ENCODE measurements at regions not wholly inside any gene's neighbourhood (a gene's known extent, or its start where the extent isn't known, plus 50 kb on each side); places are given as distances from the start of the nearest gene placed in this dataset.

GRCh38 chr7:26617066-26617465 lies 247.3 kb downstream of the SKAP2 start:
- H3K27ac ChIP-seq (ENCODE audit: low read depth in 2 of 2, low read length in 1 of 2), result no peak overlapping the region
- TF ChIP-seq IRF3 (IDR thresholded peaks at IDR 0.05; ENCODE audit: low read depth, low read length) (no peak), SMC3 (IDR thresholded peaks at IDR 0.05; ENCODE audit: low read depth, low read length) (no peak), MAX (IDR thresholded peaks at IDR 0.05; ENCODE audit: low read depth) (no peak), JUND (IDR thresholded peaks at IDR 0.05) (no peak), MEF2A (IDR thresholded peaks at IDR 0.05; ENCODE audit: borderline replicate concordance, low read depth) (no peak), RCOR1 (IDR thresholded peaks at IDR 0.05; ENCODE audit: low read length) (no peak), FOSL2 (IDR thresholded peaks at IDR 0.05; ENCODE audit: borderline replicate concordance, low read depth) (no peak), TEAD4 (IDR thresholded peaks at IDR 0.05; ENCODE audit: borderline replicate concordance, insufficient read depth) (no peak), YY1 (IDR thresholded peaks at IDR 0.05; ENCODE audit: low read depth) (no peak), ELF1 (IDR thresholded peaks at IDR 0.05) (no peak), CHD2 (IDR thresholded peaks at IDR 0.05; ENCODE audit: low read length, partially characterized antibody) (no peak), USF2 (IDR thresholded peaks at IDR 0.05; ENCODE audit: borderline replicate concordance, low read depth, low read length) (no peak), FOXM1 (IDR thresholded peaks at IDR 0.05; ENCODE audit: low read depth) (no peak), TAF1 (IDR thresholded peaks at IDR 0.05; ENCODE audit: borderline replicate concordance, low read depth, low read length) (no peak), USF1 (IDR thresholded peaks at IDR 0.05; ENCODE audit: borderline replicate concordance, low read depth) (no peak), ZBTB33 (IDR thresholded peaks at IDR 0.05; ENCODE audit: borderline replicate concordance, low read depth) (no peak), RXRA (IDR thresholded peaks at IDR 0.05; ENCODE audit: borderline replicate concordance, low read depth) (no peak), MXI1 (IDR thresholded peaks at IDR 0.05; ENCODE audit: low read depth, low read length) (no peak)
- no peaks in the 10 kb centered on the region for H4K20me1 ChIP-seq (ENCODE audit: insufficient read depth)
- H3K79me2 ChIP-seq (ENCODE audit: insufficient read depth), result no peaks in the 10 kb centered on the region
- CTCF ChIA-PET, result interaction anchor here (1.2 to 2.2 kb wide), 3 partner anchors 8 to 247 kb away, joined by 3 to 7 read pairs (median 4); no protein-coding TSS in a partner anchor
- no peaks in the 10 kb centered on the region for H3K36me3 ChIP-seq (replicated peaks in 1 of 2; ENCODE audit: control insufficient read depth in 1 of 2, insufficient read depth in 2 of 2, low read length in 1 of 2)
- no peaks in the 10 kb centered on the region for H3F3A ChIP-seq (replicated peaks; ENCODE audit: insufficient read depth)
- no peaks in the 10 kb centered on the region for H3K27me3 ChIP-seq (ENCODE audit: insufficient read depth)
- no peaks in the 10 kb centered on the region for H3K9me3 ChIP-seq
- no peak overlapping the region for H3K9ac ChIP-seq
- H3K4me1 ChIP-seq (ENCODE audit: control insufficient read depth in 1 of 2, insufficient read depth in 2 of 2, low read depth in 1 of 2, low read length in 1 of 2), result no peaks in the 10 kb centered on the region
- H3K4me2 ChIP-seq, result no peak overlapping the region
- WGBS (ENCODE audit: low lambda C conversion rate), result 60% methylated on average over 7 of the region's 7 CpGs
- DNase-seq, result no peak
- POLR2A ChIA-PET, result no interaction called here
- no peak overlapping the region for H3K4me3 ChIP-seq (ENCODE audit: low read depth in 2 of 2, low read length in 1 of 2)
- H2AFZ ChIP-seq (ENCODE audit: low read depth), result no peak overlapping the region
- H3K9me2 ChIP-seq, result no peaks in the 10 kb centered on the region

Measured in SK-N-SH (cell line).